Neural cell (in vitro differentiated cells): ENCODE measurements at regions not wholly inside any gene's neighbourhood (a gene's known extent, or its start where the extent isn't known, plus 50 kb on each side); places are given as distances from the start of the nearest gene placed in this dataset.

Experiments used
- CTCF ChIP-seq: fragments of 450-650 bp; IDR thresholded peaks from 2 replicates; pipeline ENCODE4 v1.5.1; 2014; ENCODE audit warnings: antibody characterized with exemption, mild to moderate bottlenecking, moderate library complexity; ENCODE audit not compliant: poor library complexity, severe bottlenecking
- EP300 ChIP-seq: fragments of 450-650 bp; conservative IDR thresholded peaks from 2 replicates; pipeline ENCODE4 v1.6.1; 2014; ENCODE audit warnings: antibody characterized with exemption, mild to moderate bottlenecking, moderate library complexity; ENCODE audit not compliant: poor library complexity, severe bottlenecking
- EZH2 ChIP-seq: fragments of 200-600, 300-800 bp; shearing (Covaris generic), sonication (generic); IDR thresholded peaks from 2 replicates; pipeline ENCODE4 v1.6.1; 2014; ENCODE audit warnings: antibody characterized with exemption, low read length, borderline replicate concordance, mild to moderate bottlenecking; ENCODE audit not compliant: insufficient read depth, poor library complexity, severe bottlenecking
- MXI1 ChIP-seq: fragments of 450-650 bp; conservative IDR thresholded peaks from 2 replicates; pipeline ENCODE4 v1.6.1; 2014; ENCODE audit warnings: antibody characterized with exemption, mild to moderate bottlenecking; ENCODE audit not compliant: poor library complexity, severe bottlenecking
- POLR2AphosphoS5 ChIP-seq: IDR thresholded peaks from 2 replicates; pipeline ENCODE4 v1.6.1; 2012
- REST ChIP-seq: IDR thresholded peaks from 2 replicates; pipeline ENCODE4 v1.6.1; 2012; ENCODE audit warnings: borderline replicate concordance
- TAF1 ChIP-seq: IDR thresholded peaks from 2 replicates; pipeline ENCODE4 v1.6.1; 2012; ENCODE audit warnings: low read depth

GRCh38 chr11:81211050-81211449 lies 1522.6 kb downstream of the FAM181B start:
- no peak for TF ChIP-seq CTCF
- no peak for TF ChIP-seq MXI1
- no peak for TF ChIP-seq EP300
- TF ChIP-seq EZH2, result no peak
- TF ChIP-seq TAF1, result no peak
- TF ChIP-seq POLR2AphosphoS5, result no peak
- no peak for TF ChIP-seq REST
